Activated T-cell treated with anti-CD3 and anti-CD28 coated beads for 1 hour (primary cell): ENCODE measurements at regions not wholly inside any gene's neighbourhood (a gene's known extent, or its start where the extent isn't known, plus 50 kb on each side); places are given as distances from the start of the nearest gene placed in this dataset.

Experiments used
- DNase-seq: peaks from one replicate; pipeline ENCODE4 v3.0.0-alpha.2; 2020; ENCODE audit warnings: low read depth

DNA sequence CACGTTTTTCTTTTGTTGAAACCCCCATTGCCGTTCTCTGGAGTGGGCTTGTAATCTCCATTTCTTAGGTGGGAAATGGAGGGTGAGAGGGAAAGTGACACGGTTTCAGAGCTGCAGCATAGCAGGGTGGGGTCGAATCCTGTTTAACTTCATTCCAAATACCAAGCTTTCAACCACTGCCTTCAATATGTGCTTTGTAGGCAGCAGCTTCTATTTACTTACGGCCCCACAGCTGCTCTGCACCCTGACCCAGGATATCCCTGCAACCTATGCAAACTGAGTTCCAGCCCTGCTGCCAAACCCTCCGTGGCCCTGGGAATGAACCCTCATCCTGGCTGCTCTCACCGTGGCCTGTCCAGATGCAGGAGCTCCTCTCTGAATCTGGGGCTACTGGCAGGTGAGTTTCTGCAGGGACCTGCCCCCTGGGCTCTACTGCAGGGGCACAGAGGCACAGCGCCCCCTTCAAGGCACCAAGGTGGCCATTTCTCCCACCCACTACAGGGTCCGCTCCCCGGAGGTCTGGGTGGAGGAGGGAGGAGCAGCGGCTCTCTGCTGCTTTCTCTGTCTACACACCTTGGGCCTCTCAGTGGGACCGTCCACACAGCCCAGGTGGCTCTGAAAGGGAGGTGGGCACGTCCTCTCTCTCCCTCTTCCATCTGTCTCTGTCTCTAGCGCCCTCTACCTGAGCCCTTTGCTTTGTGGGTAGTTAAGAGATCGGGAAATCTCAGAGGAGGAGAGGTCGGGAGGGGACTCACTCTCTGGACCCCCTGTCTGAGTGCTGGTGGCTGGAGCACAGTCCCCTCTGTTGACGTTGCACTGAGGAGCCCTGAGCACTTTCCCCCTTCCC, 279.1 kb downstream of the BRD1 start:
- no peak for DNase-seq

DNA sequence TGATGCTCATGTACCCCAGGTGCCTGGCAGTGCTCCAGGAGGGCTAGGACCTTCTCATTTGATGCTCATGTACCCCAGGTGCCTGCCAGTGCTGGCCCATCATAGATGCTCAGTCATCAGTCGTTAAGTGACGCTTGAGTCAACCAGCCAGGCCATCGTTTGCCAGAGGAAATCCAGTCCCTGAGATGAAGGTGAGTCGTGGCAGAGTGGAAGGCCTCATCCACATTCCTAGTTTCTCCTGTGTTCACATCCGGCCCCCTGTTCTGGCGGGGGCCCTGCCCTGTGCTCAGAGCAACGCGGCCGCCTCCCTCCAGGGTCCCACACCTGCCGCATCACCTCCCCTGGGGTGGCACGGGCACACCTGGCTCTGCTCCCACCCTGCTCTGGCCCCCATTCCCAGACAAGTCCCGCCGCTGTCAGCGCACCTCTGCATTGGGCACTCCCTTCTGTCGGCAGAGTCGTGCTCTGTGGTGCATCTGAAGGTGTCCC, 279.9 kb downstream of the BRD1 start:
- no peak for DNase-seq

DNA sequence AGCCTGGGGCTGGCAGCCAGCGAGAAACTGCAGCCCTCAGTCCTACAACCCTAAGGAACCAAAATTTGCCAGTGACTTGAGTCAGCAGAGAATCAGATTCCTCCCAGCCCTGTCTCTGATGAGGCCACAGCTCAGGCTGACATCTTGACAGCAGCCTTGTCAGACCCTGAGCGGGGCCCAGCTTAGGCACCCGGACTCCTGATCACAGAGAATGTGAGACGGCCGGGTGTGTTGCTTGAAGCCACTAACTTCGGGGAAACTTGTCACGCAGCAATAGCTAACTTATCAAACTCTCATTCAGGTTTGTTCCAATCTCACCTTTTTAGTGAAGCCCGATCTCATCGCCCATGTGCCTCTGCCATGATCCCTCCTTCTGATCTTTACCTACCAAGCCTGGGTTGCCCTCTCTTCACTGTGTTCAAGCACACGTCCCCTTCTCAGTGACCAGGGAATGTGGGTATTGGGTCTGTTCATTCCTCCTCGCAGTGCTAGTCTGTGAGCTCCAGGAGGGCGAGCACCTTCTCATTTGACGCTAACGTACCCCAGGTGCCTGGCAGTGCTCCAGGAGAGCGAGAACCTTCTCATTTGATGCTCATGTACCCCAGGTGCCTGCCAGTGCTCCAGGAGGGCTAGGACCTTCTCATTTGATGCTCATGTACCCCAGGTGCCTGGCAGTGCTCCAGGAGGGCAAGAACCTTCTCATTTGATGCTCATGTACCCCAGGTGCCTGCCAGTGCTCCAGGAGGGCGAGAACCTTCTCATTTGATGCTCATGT, 280.7 kb downstream of the BRD1 start:
- DNase-seq, result no peak

DNA sequence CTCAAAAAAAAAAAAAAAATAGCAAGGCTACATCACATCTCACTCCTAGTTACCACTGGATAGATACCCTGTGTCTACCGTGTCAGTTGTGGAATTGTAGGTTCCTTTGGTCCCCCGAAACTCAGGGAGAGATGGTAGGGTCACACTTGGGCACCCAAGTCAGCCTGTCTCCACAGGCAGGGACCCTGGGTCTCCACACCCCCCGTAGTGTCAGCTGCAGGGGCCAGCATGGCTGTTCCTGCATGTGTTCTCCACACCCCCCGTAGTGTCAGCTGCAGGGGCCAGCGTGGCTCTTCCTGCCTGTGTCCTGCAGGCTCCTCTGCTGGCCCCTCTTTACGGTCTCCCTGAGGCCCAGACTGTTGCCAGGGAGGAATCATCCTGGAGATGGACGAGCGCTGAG, 282.1 kb downstream of the BRD1 start:
- DNase-seq, result no peak

DNA sequence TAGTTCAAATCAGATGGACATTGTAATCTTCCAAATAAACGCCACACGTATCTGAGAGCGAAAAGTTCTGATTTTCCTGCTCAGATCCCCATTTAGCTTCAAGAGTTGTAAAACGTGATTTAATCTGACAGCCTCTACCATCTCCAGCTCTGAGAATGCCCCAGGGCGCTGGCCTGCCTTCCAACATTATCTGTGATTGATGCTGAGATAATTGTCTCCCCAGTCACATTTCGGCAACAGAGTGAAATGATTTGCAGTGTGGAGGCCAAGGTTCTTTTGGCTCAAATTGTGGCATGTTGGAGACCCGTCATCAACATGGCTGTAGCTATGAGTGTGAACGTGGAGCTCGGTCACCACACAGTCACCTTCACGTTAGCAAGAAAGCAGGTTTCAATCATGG, 283.4 kb downstream of the BRD1 start:
- no peak for DNase-seq

DNA sequence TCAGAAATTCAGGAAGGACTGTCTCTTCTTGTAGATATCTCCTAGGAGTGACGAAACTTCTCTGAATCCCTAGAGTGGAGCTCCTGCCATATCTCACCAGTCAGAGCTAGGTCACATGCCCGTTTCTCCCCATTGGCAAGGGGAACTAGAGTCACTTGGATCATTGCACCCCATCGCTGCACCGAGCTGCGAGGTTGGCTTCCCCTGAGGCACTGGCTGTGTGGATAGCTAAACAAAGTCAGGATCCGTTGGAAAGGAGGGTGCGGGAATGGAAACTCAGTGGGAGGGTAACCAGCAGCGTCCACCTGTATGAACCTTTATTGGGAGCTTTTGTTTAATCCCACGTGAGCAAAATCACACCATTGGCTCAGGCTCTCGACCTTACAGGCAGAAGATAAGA, 283.8 kb downstream of the BRD1 start:
- DNase-seq, result no peak

DNA sequence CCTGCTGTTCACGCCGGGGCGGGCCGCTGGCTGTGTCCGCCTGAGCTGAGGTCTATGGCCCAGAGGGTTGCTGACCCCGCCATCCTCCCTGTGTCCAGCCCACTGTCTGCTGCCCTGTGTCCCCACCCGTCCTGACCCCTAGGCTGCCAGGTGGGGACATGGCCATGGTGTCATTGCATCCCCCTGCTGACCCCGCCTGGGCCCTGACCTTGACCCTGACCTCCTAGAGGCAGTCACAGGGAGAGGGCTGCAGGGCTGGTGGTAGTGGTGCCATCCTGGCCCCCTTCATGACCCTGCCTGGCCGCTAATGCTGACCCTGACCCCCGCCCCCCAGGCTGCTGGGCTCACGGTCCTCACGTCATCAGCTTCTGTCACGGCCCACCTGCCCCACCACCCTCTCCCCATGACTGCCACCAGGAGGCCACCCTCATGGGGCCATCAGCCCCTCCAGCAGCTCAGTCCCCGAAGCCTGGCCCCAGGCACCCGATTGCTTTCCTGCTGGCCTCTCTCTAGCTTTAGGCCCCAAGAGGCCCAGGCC, 285.9 kb downstream of the BRD1 start:
- DNase-seq, result no peak

DNA sequence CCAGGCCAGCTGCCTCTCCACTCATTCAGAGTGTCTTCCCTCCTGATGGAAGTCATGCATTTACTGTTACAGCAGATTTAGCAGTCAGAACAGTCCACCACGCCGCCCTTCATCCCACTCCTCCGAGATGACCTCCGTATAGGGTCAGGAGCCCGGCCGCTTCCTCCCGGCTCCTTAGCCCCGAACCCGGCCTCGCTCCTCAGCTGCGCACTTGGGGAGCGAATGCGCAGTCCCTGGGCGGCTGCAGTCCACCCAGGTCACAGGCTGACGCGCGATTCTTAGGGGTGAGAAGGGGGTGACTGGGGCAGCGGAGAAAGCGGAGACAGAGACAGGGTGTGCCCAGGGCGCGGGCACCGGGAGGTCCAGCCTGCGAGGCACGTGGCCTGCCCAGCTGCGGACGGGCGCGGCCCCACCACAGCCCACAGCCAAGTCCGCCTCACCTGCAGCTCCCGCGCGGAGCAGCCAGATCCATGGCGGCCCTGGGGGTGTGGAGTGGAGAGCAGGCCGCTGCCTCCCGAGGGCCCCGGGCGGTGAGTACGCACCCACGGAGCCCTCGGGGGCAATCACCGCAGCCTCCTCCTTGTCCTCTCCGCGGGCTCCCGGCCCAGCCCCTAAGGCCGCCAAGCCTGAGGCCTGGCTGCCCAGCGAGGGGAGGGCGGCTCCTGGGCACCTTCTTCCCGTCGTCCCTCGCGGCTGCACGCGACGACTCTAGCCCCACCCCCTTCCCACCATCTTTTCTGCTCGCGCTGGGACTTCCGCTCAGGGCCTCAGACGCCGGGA, 286.6 kb downstream of the BRD1 start:
- DNase-seq, result no peak

DNA sequence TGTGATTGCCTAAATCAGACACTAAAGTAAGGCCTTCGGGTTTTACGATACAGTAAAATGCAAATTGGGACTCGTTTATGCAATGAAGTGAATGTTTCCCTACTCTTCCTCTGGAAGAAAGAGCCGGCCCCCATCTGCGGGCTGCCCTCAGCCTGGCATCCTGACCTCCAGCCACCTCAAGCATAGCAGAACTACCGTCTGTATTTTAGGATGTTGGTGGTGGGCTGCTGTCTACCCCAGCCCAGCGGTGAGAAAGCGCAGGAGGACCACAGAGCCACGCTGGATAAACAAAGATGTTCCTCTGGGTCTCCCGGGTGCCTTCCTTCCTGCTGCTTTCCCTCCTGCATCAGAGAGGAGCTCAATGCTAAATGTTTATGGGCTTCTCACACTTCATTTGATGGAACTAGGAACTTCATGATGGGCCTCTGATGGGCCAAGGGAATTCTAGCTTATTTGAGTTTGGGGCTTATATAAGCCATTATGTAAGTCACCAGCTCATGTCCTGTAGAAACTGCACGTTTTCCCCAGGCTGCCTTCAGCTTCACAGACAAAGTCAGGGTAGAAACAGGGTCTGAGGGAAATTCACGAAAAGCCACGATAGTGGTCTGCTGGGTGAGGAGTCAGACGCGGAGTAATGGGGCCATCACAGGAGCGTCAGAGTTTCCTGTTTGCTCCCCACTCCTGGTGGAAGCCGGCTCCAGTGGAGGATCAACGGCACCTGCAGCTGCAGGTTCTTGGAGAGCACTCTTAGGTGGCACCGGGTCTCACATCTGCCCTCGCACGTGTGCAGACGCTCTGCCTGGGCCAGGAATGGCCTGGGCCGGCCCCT, 287.4 kb downstream of the BRD1 start:
- DNase-seq, result no peak

DNA sequence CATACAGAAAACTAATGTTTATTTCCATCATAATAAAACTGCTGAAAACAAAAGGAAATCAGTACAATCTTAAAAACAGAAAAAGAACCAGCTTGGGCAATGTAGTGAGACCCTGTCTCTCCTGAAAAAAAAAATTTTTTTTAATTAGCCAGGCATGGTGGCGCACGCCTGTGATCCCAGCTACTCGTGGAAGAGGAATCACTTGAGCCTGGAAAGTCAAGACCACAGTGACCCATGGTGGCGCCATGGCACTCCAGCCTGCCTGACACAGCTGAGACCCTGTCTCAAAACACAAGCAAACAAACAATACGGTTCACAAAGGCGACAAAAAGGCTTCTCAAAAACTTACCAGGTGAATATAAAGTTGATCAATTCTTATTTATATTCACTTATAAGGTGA, 289.7 kb downstream of the BRD1 start:
- DNase-seq, result no peak

DNA sequence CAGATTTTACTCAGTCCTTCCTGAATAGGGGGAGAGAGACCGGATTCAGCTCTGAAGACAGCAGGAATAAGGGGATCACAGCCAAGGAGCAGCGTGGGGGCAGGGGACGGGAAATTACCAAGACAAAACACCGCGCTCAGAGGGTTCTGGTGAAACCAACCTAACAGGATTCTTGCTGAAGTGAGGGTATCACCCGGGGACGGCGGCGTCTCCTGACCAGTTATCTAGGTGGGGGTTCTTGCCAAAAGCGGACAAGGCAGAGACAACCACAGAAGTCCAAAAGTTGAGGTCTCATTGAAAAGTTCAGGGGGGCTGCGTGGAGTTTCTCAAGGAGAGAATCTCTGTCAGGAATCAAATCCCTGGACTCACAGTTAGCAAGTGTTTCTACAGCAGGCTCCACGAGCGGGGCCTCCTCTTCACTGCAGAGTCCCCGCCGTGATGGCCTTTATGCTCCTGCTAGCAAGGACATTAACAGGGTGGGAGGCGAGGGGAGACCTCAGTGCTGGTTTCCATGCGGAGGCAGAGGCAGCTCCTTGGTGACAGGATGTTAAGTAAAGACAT, 291.0 kb downstream of the BRD1 start:
- no peak for DNase-seq

DNA sequence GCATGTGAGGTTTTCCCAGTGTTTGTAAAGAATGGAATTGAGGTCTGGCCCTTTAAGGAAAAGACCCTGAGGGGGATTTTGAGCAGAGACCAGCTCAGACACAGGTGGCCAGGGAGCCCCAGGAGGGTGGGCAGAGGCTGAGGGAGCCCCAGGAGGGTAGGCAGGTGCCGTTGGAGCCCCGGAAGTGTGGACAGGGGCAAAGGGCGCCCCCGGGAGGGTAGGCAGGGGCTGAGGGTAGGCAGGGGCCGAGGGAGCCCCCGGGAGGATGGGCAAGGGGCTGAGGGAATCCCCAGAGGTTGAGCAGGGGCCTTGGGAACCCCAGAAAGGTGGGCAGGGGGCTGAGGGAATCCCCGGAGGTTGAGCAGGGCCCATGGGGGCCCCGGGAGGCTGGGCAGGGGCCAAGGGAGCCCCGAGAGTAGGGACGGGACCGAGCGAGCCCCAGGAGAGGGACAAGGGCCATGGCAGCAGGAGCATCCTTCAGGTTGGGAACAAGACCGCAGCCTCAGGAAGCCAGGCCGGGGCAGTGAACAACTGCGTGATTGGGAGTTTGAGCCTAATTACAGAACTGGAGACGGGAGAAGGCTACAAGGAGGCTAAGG, 292.0 kb downstream of the BRD1 start:
- DNase-seq, result no peak

DNA sequence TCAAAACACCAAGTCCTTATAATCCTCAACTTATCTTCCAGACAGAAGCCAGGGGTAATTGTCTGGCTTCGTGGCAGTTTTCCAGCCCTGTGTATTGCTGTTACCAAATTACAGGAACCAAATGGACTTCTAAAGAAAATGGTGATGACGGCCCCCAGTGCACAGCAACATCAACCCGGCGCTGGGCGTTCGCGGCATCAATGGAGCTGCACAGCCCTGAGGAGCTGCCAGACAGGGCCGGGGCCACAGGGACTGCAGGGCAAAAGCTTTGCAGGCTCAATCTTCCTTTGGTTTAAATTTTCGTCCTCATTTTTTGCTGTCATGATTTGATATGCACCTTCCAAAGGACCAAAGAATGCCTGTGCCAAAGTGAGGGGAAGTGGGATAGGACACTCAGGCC, 292.5 kb downstream of the BRD1 start:
- no peak for DNase-seq

DNA sequence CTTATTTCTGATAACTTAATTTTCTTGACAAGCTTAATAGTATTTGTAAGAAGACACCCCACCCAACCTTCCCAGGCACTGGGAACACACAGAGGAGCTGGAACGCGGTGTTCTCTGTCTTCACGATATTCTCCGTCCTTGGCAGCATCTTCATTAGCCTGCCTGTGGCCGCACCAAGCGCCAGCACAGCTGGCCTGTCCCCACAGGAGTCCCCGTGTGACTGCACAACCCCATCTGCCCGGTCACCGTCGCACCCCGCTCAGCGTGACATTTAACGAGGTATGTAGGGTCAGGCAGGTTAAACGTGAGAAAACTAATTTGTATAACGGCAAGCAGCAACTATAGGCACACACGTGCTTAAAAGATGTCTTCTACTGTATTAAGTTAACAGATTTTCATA, 293.3 kb downstream of the BRD1 start:
- no peak for DNase-seq

DNA sequence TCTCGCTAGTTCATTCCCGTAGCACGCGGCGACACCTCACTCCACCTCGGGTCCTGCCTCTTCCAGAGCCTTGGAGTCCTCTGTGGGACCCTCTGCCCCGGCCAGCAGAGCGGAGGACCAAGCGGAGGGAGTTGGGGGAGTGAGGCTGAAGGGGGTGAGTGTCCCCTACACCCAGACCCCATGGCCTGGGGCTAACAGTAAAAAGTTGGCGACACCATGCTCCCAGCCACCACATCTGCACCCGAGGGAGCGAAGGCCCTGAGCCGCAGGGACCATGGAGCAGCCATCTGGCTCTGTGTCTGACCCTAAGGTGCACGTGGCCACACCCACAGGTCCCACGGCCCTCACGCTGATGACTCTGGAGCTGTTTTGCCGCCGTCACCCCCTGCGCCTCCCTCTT, 293.8 kb downstream of the BRD1 start:
- no peak for DNase-seq

DNA sequence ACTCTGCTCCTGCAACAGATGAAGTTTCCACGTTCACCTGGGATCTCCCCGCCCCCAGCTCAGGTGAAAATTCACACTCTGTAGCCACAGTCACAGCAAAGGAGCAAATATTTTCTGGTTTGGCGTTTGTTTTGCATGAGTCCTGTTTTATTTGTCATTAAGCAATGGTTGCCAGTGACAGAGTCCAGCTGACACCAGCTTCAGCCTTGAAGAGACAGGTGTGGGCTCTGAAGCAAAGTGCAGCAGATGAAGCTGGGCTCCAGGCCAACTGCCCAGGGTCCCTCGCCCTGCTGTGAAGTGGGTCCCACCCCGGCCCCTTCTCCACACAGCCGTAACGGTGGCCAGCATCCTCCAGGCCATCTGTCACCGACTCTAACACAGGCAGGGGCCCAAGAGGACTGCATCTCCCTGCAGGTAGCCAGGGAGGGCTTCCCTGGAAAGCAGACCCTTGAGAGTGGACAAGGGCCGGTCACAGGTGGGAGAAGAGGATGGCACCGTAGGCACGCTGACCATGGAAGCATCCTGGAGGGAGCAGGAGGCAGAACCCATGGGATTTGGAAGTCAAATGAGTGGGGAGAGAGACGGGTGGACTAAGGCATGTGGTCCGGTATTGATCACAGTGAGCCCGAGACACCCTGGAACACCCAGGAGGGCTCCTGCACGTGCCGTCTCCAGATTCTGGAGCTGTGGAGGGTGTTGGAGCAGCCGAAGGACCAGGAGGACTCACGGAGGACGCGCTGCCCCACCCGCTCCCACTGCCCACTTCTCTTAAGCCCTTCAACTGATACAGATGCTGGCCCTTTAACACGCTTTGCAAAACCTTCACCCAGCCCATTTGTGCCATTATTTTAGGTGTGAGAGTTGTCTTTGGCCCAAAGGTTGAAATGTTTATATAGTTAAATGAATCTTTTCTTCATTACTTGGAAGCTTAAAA, 294.5 kb downstream of the BRD1 start:
- no peak for DNase-seq

DNA sequence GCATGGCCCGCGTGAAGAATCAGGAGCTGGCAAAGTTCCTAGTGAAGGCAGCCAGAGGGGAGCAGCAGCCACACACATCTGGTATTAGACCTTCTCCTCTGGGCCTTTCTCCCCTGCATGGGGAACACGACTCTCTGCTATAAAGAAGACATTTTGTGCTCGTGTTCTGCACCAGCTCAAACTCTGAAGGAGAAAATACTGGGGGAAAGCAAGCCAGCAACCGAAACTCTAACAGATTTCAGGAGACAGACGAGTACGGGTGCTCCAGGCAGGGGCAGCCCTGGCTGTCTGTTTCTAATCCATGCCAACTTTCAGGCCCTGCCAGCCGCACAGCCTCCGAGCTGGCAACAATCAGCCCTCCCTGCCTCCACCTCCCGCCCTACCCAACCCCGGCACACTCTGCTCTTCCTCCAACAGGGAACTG, 296.3 kb downstream of the BRD1 start:
- no peak for DNase-seq

DNA sequence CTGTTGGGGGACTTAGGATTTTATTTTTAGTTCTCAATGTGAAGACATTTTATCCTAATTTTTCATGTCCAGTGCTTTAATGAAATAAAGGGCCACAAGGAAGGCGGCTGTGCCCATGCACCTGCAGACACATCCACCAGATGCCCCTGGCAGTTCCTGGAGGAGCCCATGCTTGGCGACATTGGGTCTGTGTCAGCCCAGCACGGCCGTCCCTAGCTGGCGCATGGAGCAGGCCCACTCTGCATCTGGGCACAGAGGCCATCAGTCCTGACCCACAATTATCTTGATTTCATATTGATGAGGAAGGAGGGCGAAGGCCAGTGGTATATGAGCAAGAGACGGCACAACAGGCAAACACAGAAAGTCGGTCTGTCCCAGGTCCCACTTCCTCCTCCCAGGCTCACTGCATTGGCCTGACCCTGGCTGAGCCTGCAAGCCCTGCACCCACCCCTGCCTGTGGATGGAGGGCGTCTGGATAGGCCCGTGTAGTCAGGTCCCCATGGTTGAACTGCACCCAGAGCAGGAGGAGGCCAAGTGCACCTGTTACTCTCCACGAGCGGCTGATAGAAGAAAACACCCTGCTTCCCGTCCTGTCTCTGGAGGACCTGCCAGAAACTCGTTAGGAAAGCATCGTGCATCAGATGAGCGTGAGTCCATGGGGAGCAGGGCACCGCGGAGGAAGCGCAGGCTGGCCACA, 296.9 kb downstream of the BRD1 start:
- DNase-seq, result no peak

DNA sequence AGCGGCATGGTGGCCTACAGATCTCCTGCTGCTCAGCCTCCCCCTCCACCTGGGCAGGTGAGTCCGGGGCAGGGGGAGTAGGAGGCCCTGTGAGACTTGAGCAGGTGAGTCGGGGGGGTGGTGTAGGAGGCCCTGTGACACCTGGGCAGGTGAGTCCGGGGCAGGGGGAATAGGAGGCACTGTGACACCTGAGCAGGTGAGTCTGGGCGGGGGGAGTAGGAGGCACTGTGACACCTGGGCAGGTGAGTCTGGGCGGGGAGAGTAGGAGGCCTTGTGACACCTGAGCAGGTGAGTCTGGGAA, 299.3 kb downstream of the BRD1 start:
- no peak for DNase-seq
